ENCODE measurements at regions not wholly inside any gene's neighbourhood (a gene's known extent, or its start where the extent isn't known, plus 50 kb on each side); places are given as distances from the start of the nearest gene placed in this dataset.

DNA sequence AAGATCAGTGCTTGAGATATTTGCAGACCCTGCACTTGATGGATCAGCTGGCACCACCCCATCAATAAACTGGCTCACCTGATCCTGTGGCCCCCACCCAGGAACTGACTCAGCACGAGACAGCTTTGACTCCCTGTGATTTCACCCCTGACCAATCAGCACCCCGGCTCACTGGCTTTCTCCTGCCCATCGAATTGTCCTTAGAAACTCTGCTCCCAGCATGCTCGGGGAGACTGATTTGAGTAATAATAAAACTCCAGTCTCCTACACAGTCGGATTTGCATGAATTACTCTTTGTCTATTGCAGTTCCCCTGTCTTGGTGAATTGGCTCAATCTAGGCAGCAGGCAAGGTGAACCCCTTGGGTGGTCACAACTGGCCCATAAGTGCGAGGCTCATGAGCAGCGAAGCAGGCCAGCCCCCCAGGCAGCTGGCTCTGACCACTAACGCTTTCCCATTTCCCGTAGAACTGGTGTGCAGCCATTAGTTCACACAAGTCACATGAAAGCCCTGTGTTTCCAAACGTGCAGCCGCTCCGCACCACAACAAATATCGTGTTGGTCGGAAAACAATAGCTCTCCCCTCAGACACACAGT is 79.6 kb downstream of the RSPH3 start:
- 84 to 89% methylated on average over 14 of the region's 14 CpGs for WGBS, 2 donors
- no peaks in the 10 kb centered on the region for H3K36me3 ChIP-seq
- no peak for DNase-seq
- no peaks in the 10 kb centered on the region for H3K27me3 ChIP-seq
- no peaks in the 10 kb centered on the region for H3K9me3 ChIP-seq
- H3K27ac ChIP-seq = no peak overlapping the region
- ATAC-seq = no peak
- H3K4me3 ChIP-seq = no peak overlapping the region
- intact Hi-C loops (cut with DNase I) = no loop called here
- peaks cover 0 to 9% (median 0%) of the 10 kb centered on the region in 9 donors for H3K4me1 ChIP-seq
- TF ChIP-seq, protein P1, sequence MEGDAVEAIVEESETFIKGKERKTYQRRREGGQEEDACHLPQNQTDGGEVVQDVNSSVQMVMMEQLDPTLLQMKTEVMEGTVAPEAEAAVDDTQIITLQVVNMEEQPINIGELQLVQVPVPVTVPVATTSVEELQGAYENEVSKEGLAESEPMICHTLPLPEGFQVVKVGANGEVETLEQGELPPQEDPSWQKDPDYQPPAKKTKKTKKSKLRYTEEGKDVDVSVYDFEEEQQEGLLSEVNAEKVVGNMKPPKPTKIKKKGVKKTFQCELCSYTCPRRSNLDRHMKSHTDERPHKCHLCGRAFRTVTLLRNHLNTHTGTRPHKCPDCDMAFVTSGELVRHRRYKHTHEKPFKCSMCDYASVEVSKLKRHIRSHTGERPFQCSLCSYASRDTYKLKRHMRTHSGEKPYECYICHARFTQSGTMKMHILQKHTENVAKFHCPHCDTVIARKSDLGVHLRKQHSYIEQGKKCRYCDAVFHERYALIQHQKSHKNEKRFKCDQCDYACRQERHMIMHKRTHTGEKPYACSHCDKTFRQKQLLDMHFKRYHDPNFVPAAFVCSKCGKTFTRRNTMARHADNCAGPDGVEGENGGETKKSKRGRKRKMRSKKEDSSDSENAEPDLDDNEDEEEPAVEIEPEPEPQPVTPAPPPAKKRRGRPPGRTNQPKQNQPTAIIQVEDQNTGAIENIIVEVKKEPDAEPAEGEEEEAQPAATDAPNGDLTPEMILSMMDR (IDR thresholded peaks at IDR 0.05) = no peak

- TF ChIP-seq, protein P1 (IDR thresholded peaks at IDR 0.05) = no peak
- no peak overlapping the region for H3K27ac ChIP-seq
- no peaks in the 10 kb centered on the region for H3K36me3 ChIP-seq
- H3K9me3 ChIP-seq = no peaks in the 10 kb centered on the region
- H3K27me3 ChIP-seq = no peaks in the 10 kb centered on the region
- ATAC-seq (no peak), DNase-seq (no peak)
- peaks cover 0 to 9% (median 0%) of the 10 kb centered on the region in 9 donors for H3K4me1 ChIP-seq
- 86 to 93% methylated on average over 3 of the region's 3 CpGs for WGBS, 2 donors
- no peak overlapping the region for H3K4me3 ChIP-seq
- intact Hi-C loops (cut with DNase I) = no loop called here
These were observed 80.1 kb downstream of the RSPH3 start for GRCh38 chr6:158919865-158920264.

GRCh38 chr6:158916617-158917016 is 83.4 kb downstream of the RSPH3 start:
- Histone ChIP-seq H3K36me3 (no peaks in the 10 kb centered on the region), H3K9me3 (no peaks in the 10 kb centered on the region), H3K4me1 (peaks cover 0 to 9% (median 0%) of the 10 kb centered on the region in 9 donors), H3K4me3 (no peak overlapping the region), H3K27me3 (no peaks in the 10 kb centered on the region), H3K27ac (no peak overlapping the region)
- DNase-seq (no peak), ATAC-seq (no peak)
- intact Hi-C loops (cut with DNase I) = no loop called here
- WGBS, 2 donors = 79 to 80% methylated on average over 11 of the region's 11 CpGs
- TF ChIP-seq, protein P1 (IDR thresholded peaks at IDR 0.05) = no peak

DNA sequence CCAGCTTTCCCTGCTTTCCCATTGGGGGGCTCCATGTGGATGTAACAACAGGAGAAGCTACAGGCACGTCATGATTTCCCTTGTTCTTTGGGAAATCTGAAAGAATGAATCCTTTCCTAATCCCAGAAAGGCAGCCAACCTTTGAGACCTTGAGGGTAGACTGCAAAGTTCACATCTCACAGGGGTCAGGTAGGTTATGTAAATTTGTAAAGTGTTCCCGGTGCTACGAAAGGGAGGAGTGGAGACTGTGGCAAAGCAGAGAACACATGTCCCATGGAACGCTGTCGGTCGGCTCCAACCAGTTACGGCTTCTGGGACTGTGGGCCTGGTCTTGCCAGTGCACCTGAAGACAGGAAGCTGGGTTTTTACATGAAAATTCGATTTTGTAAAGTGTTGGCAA is 85.1 kb downstream of the RSPH3 start:
- Histone ChIP-seq H3K9me3 (no peaks in the 10 kb centered on the region), H3K27me3 (no peaks in the 10 kb centered on the region), H3K4me1 (peaks cover 0 to 14% (median 0%) of the 10 kb centered on the region in 9 donors), H3K36me3 (no peaks in the 10 kb centered on the region), H3K27ac (no peak overlapping the region), H3K4me3 (no peak overlapping the region)
- no peak for ATAC-seq
- intact Hi-C loops (cut with DNase I) = no loop called here
- TF ChIP-seq, protein P1 (IDR thresholded peaks at IDR 0.05) = no peak
- no peak for DNase-seq
- WGBS, 2 donors = 88 to 96% methylated on average over 8 of the region's 8 CpGs

All from heart right ventricle (tissue), 16 donors.